Type B pancreatic cell (in vitro differentiated cells): ENCODE measurements at regions not wholly inside any gene's neighbourhood (a gene's known extent, or its start where the extent isn't known, plus 50 kb on each side); places are given as distances from the start of the nearest gene placed in this dataset.

Experiments
- DNase-seq: peaks from one replicate; pipeline ENCODE4 v3.0.0; 2021; ENCODE audit warnings: mixed read lengths; ENCODE audit not compliant: unreplicated experiment; ENCODE audit errors: extremely low spot score
- H3K27ac Mint-ChIP-seq: 2 replicates; pipeline ENCODE4 v1.8.0; 2021; ENCODE audit warnings: mild to moderate bottlenecking, mixed read lengths
- H3K27me3 Mint-ChIP-seq: 2 replicates; pipeline ENCODE4 v1.8.0; 2021; ENCODE audit warnings: mixed read lengths
- H3K36me3 Mint-ChIP-seq: 2 replicates; pipeline ENCODE4 v1.8.0; 2021; ENCODE audit warnings: mixed read lengths
- H3K4me1 Mint-ChIP-seq: one replicate; pipeline ENCODE4 v1.8.0; 2021; ENCODE audit warnings: mixed read lengths; ENCODE audit not compliant: unreplicated experiment
- H3K4me3 Mint-ChIP-seq: 2 replicates; pipeline ENCODE4 v1.8.0; 2021; ENCODE audit warnings: mild to moderate bottlenecking, mixed read lengths
- H3K9me3 Mint-ChIP-seq: 2 replicates; pipeline ENCODE4 v1.8.0; 2021; ENCODE audit warnings: mixed read lengths
- TF ChIP-seq, protein P1 (sequence below): fragments of 200-600 bp; sonication (generic); conservative IDR thresholded peaks from 2 replicates; pipeline ENCODE4 v1.5.0; 2021; ENCODE audit warnings: antibody characterized with exemption, mild to moderate bottlenecking

DNA sequence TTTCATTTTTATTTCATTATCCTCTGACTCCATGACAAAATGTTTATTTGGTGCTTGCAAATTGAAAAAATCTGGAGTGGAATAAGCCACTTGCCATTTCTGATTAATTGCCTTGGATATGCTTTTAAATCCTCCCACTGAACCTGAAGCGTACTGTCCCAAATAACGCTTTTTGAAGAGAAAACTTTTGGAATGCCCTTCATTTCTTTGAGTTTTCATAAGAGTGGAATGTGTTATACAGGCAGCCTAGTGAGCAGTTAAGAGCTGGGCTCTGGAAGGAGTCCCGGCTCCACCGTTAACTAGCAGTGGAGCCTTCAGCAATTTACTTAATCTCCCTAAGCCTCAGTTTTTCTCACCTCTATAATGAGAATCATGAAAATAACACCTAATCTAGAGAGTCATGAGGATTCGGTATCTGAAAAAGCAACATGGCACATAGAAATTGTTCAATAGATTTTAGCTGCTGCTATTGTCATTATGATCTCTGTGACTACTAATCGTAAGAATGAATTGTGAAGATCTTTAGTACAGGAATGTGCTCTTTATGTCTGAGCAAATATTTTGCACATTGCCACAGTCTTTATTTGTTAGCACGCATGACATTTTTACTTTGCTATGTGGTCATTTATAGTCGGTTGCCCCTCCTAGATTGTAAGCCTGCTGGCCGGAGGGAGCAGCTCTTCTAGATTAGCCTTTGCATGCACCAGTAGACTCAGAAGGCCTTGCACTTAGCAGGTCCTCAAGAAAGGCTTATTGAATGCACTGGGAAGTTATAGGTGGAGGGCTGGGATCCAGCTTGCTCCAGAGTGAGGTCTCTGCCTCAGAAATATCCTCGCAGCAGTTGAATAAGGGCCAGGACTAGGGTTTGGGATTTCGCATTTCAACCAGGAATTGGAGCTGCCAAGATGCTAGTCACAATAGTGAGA is 59.4 kb downstream of the PLCE1 start:
- DNase-seq: no peak
- H3K4me1 Mint-ChIP-seq: peaks cover 6% of the 10 kb centered on the region
- no peaks in the 10 kb centered on the region for H3K27me3 Mint-ChIP-seq
- H3K27ac Mint-ChIP-seq: no peak overlapping the region
- TF ChIP-seq, protein P1, sequence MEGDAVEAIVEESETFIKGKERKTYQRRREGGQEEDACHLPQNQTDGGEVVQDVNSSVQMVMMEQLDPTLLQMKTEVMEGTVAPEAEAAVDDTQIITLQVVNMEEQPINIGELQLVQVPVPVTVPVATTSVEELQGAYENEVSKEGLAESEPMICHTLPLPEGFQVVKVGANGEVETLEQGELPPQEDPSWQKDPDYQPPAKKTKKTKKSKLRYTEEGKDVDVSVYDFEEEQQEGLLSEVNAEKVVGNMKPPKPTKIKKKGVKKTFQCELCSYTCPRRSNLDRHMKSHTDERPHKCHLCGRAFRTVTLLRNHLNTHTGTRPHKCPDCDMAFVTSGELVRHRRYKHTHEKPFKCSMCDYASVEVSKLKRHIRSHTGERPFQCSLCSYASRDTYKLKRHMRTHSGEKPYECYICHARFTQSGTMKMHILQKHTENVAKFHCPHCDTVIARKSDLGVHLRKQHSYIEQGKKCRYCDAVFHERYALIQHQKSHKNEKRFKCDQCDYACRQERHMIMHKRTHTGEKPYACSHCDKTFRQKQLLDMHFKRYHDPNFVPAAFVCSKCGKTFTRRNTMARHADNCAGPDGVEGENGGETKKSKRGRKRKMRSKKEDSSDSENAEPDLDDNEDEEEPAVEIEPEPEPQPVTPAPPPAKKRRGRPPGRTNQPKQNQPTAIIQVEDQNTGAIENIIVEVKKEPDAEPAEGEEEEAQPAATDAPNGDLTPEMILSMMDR: no peak
- H3K36me3 Mint-ChIP-seq: no peaks in the 10 kb centered on the region
- H3K9me3 Mint-ChIP-seq: no peaks in the 10 kb centered on the region
- H3K4me3 Mint-ChIP-seq: no peak overlapping the region

DNA sequence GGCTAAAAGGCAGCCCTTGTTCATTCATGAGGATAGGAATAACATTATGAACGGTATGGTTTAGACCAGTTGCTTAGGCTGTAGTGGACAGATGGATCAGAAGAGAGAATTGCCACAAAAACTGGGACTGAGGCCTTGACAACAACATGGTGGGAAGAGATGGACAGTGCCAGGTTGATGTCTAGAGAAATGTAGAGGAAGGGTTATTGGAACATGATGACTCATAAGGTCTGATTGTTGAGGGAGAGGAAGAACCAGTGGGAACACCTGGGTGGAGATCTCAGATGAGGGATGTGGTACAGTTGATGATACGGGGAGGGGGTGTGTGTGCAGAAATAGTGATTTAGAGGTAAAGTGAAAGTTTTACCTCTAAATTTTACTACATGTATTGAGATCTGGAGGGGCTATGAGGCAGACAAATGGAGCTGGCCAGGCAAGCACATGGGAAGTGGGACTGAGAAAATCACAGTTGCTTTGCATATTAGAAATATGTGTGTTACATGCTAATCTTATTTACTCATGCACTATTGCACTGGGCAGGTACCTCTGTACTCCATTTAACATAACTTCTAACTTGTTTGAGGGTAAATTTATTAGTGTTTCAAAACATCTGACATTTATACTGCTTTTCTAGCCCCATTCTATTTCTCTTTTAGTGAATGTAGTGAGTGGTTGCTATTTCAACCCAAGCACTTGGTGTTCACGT is 65.6 kb downstream of the PLCE1 start:
- Mint-ChIP-seq H3K4me1 (no peaks in the 10 kb centered on the region), H3K27me3 (peaks cover 4% of the 10 kb centered on the region), H3K27ac (no peak overlapping the region), H3K9me3 (no peaks in the 10 kb centered on the region), H3K4me3 (no peak overlapping the region), H3K36me3 (no peaks in the 10 kb centered on the region)
- TF ChIP-seq, protein P1: no peak
- no peak for DNase-seq

- Mint-ChIP-seq H3K4me3 (no peak overlapping the region), H3K4me1 (no peaks in the 10 kb centered on the region), H3K9me3 (no peaks in the 10 kb centered on the region), H3K27ac (no peak overlapping the region), H3K36me3 (no peaks in the 10 kb centered on the region), H3K27me3 (peaks cover 4% of the 10 kb centered on the region)
- TF ChIP-seq, protein P1: no peak
- no peak for DNase-seq
These were observed 67.3 kb downstream of the PLCE1 start for GRCh38 chr10:94061026-94061425.

- no peak for DNase-seq
- Mint-ChIP-seq H3K4me3 (no peak overlapping the region), H3K4me1 (no peaks in the 10 kb centered on the region), H3K27me3 (peaks cover 4% of the 10 kb centered on the region), H3K9me3 (no peaks in the 10 kb centered on the region), H3K36me3 (no peaks in the 10 kb centered on the region), H3K27ac (no peak overlapping the region)
- TF ChIP-seq, protein P1: no peak
These were observed 68.9 kb downstream of the PLCE1 start for GRCh38 chr10:94062611-94063010.

DNA sequence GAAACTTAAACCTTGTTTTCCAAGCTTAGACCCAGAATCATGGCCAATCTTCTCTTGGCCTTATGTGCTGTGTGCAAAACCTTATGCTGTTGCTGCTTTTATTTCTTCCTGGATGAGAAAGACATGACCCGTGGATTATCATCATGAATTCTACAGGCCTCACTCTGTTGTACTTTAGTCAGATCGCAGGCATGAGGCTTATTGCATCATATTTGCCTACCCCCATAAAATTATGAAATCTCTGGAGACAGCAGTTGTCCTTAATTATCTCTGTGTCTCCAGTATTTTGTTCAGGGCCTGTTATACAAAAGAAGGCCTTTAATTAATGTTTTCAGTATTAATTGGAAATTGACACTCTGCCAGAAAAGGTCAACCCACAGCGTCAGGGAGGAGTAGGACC is 71.6 kb downstream of the PLCE1 start:
- TF ChIP-seq, protein P1: no peak
- Mint-ChIP-seq H3K27me3 (peaks cover 5% of the 10 kb centered on the region), H3K9me3 (no peaks in the 10 kb centered on the region), H3K36me3 (no peaks in the 10 kb centered on the region), H3K4me3 (no peak overlapping the region), H3K27ac (no peak overlapping the region), H3K4me1 (no peaks in the 10 kb centered on the region)
- no peak for DNase-seq
